ENCODE measurements at regions not wholly inside any gene's neighbourhood (a gene's known extent, or its start where the extent isn't known, plus 50 kb on each side); places are given as distances from the start of the nearest gene placed in this dataset.

DNA sequence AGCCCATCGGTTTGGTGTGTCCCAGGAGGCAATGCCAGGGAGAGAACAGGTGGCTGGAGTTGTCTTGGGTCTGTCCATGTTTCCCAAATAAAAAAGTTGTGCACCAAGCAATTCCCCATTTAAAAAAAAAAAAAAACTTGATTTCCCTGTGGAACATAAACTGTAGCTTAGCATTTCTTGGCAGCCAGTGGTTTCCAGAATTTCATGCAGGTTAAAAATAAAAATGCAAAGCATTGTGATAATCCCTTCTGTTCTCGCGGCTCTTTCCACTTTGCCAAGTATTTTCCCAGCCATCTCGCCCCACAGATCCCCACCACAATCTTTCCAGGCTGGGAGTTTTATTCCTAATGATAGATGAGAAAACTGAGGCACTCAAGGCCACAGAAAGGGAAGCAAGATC is 51.4 kb upstream of the MSX1 start:
- no peak for DNase-seq

DNA sequence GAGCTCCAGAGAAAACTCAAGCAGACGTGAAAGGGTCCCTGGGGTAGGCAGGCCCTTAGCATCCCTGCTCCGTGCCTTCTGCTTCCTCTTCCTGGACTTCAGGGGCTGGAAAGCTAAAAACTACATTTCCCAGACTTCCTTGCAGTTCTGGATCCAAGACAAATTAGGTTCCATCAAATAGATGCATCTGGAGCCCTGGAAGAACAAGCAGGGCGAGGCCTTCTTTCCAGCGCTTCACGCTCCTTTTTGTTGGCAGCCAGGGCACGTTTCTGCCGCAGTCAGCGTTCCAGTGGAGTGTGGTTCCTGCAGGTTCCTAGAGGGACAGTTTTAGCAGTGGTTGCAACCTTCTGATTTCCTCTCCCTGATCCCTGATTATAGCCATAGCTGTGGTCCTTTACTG is 53.6 kb upstream of the MSX1 start:
- no peak for DNase-seq

DNA sequence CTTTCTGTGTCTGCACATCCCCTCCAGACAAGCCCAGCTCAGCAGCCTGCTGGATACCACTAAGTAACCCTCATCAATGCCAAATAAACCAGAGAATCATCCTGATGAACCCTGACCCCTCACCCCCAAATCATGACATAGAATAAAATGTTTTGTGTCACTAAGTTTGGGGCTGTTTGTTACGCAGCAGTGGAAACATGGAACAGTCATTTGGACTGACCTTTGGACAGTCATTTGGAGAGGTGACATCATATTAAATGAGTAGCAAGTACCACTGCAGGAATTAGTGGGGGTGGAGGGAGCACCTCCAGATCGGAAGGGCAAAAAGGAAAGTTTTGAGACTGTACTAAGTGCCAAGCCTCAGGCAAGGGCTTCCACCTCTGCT is 55.6 kb upstream of the MSX1 start:
- no peak for DNase-seq

DNA sequence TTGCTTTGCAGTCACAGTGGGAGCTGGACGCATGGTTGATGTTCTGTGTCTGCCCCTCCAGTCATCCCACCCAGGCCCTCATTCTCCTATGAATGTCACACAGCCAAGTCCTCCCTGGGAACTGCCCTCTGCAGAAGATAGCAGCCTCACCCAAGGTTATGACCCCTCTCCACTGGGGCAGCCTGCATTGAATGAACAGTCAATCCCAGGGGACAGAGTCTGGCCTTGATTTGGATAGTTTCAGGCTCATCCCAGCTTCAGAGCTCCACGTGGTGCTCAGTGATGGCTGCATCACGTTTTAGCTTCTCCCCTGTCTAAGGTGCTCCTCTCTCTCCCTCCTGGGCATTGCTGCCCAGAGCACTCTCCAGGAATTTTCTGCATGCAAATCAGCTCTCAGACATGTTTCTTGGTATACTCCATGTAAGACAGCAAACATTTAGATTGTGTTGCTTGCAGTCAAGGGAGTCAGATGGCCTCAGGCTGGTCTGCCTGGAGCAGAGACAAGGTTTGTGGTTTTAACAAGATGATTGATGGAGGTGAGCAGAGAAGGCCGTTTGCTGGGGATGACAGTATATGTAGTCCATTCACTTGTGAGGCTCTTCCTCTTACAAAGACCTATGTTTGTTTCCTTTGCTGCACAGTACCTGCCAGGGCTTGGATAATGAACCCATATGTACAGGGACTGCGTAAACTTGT is 56.1 kb upstream of the MSX1 start:
- DNase-seq: no peak

DNA sequence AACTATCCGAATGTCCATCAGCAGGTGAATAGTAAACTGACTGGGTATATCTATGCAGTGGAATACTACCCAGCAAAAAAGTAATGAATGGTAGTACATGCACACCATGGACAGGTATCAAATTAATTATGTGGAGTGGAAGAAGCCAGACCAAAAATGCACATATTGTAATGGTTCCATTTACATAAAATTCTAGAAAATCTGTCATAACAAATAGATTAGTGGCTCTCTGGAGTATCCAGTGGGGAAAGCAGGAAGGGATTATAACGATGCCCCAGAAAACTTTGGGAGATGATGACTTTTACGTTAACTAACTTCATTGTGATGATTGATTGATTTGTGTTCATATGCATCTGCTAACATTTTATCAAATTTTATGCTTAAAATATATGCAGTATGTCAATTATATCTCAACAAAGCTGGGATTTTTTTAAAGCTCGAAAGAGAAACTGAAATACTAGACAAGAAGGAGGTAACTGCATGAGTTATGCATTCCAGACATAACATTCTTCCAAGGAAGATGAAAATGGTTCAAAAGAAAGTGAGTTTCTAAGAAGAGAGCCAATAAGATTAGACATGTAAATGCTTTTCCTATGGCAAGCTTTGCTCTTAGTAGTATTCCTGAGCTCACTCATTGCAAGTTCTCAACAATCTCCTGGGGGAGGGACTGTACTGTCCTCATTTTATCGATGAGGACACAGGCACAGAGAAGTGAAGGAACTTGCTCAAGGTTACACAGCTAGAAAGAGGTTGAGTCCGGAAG is 58.6 kb upstream of the MSX1 start:
- DNase-seq: no peak

DNA sequence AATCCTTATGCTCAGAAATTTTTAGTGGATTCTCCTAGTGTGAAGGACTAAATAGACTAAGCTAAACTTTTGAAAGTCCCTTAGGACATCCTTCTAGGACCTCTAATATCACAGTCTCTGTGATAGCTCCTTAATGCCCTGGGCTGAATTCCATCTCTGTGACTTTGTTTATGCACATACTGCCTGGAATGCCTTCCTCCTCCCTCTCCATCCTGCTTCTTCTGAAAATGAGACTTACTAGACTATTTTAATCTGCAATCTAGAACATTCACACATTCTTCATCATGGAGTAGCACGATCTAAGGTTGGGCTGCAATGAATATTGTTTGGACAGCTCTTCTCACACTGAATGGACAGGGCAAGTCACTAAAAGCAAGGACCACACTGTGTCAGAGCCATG is 65.0 kb upstream of the MSX1 start:
- DNase-seq: no peak

DNA sequence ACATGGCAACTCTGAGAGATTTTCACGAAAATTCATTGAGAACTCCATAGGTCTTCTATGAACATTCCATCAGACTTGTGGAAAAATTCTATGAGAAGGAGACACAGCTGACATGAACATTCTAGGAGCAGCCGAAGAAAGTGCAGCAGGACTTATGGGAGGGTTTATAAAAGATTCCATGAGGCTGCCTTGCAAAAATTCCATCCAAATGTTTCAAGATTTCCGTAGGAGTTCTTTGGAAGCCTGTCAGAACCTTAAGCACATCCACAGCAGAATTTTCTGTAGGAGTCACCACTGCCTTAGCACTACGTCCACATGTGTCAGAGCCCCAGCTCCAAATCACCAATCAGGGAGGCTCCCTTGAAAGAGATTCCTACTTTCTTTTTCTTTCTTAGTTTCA is 67.0 kb upstream of the MSX1 start:
- DNase-seq: no peak

DNA sequence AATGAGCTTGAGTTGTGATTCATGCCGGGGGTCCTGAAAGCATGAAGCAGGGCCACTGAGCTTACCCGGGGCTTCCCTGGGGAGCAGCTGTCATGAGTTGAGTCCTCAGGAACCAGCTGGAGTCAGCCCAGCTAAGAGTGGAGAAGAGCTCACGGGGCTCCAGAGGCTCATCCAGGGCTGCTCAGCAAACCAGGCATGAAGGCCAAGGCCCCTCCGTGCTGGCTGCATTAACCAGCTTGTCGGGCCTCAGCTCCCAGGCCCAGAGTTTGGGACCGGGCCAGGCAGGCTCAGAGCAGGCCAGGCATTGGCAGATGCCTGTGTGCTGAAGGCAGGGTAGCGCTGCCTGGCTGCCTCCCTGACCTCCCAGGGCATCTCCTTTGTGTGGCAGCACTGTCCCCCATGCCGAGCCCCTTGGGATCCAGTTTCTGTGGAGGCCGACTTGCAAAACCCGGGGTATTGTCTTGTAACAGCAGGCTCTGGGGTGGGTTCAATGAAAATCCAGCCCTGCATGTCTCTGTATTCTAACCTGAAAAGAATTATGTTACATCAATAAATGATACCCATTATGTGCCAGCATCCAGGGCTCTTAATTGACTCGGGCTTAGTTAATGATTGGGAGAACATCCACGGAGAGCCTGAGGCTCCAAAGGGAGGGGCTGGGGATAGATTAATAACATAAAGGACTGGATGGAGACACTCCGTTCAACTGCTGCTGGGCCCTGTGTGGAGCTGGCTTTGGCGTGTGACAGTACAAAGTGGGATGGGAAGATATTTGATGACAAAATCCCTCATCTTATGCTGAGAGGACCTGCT is 68.0 kb upstream of the MSX1 start:
- DNase-seq: no peak

DNA sequence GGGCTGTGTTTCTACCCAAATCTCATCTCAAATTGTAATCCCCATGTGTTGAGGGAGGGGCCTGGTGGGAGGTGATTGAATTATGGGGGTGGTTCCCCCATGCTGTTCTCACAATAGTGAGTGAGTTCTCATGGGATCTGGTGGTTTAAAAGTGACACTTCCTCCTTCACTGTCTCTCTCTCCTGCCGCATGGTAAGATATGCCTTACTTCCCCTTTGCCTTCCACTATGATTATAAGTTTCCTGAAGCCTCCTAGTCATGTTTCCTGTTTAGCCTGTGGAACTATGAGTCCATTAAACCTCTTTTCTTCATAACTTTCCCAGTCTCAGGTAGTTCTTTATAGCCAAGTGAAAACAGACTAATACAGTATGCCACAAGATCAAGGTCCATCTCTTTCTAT is 70.0 kb upstream of the MSX1 start:
- no peak for DNase-seq

DNA sequence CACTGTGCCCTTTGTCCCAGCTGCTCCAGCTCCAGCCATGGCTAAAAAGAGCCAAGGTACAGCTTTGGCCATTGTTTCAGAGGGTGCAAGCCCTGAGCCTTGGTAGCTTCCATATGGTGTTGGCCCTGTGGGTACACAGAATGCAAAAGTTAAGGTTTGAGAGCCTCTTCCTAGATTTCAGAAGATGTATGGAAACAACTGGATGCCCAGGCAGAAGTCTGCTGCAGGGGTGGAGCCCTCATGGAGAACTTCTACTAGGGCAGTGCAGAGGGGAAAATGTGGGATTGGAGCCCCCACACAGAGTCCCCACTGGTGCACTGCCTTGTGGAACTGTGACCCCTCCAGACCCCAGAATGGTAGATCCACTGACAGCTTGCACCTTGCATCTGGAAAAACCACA is 70.9 kb upstream of the MSX1 start:
- no peak for DNase-seq

DNA sequence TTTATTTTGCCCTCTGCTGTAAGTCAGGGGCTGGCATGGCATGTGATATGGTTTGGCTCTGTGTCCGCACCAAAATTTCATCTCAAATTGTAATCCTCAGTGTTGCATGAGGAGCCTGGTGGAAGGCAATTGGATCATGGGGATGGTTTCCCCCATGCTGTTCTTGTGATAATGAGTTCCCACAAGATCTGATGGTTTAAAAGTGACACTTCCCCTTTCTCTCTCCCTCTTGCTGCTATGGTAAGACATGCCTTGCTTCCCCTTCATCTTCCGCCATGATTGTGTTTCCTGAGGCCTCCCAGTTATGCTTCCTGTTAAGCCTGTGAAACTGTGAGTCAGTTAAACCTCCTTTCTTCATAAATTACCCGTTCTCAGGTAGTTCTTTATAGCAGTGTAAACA is 72.0 kb upstream of the MSX1 start:
- no peak for DNase-seq

DNA sequence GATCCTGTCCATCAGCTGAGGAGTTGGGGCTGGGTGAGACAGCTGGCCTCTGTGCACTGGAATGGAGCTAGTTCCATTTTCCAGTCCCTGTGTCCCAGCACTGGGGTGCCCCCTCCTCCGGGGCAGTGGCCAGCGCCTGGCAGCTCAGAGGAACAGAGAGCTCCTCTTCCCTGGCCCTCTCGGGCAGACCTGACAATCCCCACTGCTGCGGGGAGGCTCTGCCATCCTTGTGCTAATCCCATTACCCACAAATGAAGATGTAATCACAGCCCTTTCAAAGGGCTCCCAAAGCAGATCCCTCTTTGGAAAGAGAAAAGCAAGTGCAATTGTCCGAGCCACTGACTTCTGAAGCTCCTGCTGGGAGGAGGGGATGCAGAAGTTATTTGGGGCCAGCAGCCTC is 75.1 kb upstream of the MSX1 start:
- DNase-seq: no peak

DNA sequence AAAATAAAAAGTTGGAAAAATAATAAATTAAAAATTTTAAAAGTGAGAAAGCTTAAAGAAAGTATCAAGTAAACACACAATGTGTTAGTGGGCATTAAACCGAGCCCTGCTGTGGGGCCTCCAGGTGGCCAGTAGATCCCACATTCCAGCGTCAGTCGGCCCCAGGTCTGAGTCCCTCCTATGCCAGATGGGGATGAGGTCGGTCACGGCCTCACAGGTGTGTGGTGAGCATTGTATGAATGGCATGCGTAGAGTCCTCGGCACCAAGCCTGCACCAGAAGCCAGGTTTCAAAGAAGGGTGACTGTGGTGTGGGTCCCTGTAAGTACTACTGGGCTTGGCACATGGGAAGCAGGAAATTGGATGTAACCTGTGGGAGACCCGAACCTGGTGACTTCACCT is 75.6 kb upstream of the MSX1 start:
- no peak for DNase-seq

DNA sequence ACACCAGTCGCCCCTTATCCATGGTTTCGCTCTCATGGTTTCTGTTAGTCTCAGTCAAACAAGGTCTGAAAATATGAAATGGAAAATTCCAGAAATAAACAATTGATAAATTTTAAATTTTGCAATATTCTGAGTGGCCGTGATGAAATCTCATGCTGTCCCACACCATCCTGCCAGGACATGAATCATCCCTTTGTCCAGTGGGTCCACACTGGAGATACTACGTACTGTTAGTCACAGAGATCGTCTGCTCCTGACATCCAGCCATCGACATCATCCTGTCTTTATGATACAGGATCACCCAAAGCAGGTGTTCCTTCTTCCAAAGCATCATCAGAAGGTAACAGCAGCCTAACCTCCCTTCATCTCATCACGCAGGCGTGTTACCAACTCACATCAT is 76.5 kb upstream of the MSX1 start:
- no peak for DNase-seq

DNA sequence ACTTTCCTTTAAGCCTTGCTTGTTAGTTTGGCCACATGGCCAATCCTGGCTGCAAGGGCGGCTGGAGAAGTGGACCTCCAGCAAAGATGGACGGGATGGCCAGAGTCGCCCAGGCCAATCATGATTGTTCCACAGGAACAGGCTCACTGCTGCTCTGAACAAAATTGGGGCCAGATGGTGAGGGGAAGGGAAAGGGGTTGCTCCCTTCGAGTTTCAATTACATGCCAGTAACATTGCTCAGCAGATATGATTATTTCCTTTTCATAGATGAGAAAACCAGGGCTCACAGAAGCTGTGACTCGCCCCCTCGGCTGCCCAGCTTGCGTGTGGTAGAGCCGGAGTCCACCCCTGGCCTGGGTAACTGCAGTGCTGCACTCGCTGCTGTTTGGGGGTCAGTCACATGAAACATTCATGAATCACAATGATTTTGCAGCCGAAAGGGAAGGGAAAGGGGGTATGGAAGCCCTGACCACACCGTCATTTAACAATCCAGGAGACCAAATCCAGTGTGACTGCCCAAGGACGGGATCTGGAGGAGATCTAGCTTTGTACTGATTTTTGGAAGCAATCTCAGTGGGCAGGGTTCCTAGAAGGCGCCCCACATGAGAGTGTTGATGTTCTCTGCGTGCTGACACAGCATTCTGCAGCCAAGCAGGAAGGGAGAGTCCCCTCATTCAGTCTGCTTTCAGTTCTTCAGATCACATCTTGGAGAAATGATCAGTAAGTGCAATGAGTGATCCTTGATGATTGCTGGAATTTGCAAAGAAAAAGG is 77.3 kb upstream of the MSX1 start:
- no peak for DNase-seq

DNA sequence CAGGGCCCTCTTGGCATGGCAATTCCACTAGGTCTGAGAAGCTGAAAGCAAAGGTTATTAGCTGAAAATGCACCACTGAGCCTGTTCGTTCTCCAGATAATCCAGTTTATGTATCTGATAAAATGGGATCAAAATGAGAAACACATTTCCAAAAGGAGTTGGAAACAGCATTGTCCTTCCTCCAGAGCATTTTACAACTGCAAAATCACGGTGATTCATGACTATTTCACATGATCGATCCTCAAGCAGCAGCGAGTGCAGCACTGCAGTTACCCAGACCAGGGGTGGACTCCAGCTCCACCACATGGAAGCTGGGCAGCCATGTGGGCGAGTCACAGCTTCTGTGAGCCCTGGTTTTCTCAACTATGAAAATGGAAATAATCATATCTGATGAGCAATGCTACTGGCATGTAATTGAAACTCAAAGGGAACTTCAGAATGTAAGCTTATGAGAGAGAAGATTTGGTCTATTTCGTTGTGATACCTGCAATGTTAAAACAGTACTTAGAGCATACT is 78.7 kb upstream of the MSX1 start:
- DNase-seq: no peak

DNA sequence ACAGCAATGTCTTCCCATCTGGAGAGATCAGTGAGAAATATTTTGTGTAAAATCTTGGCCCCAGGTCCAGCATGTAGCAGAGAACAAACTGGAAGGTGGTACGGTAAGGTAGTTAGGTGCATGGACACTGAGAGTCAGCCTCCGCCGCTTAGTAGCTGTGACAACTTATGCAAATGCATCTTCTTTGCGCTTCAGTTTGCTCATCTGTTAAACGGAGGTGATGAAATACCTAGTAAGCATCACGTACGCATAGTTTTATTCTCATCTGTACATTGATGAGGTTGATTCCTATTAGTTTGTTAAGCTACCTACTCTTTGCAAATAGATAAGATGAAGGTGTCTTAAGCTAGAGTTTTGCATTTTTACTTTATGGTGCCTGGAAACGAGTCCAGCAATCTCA is 80.0 kb upstream of the MSX1 start:
- no peak for DNase-seq

DNA sequence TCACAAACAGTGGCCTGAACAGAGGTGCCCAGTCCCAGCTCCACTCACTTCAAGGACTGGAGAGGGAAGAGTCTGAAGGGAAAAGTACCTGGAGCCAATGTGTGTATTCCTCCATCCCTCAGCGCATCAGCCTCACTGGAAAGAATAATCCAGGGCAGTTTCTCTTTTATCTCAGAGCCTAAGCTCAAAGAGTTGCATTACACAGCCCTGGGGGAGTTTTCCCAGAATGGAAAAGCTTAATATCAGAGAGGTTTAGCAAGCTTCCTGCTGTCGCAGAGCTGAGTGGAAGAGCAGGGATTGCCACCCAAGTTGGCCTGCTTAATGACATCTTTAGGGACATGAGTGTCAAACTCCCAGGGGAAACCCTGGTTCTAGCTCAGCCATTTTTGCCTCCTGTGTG is 80.4 kb upstream of the MSX1 start:
- DNase-seq: no peak

DNA sequence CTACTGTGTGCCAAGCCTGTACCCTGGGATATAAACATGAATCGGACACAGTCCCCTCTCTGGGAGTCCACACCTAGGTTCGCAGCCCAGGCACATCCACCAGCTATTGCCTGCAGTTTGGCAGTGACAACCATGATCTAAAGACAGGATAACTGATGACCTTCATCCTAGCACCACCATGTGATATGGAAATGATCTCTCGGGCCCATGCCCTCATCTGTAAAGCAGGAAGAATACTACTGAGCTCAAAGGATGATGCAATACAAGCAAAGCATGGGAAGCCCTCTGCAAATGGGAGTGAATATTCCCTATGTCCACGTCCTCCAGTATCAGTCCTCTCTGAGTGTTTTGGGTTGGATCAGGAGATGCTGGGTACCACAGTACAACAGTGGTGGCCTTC is 80.9 kb upstream of the MSX1 start:
- no peak for DNase-seq

DNA sequence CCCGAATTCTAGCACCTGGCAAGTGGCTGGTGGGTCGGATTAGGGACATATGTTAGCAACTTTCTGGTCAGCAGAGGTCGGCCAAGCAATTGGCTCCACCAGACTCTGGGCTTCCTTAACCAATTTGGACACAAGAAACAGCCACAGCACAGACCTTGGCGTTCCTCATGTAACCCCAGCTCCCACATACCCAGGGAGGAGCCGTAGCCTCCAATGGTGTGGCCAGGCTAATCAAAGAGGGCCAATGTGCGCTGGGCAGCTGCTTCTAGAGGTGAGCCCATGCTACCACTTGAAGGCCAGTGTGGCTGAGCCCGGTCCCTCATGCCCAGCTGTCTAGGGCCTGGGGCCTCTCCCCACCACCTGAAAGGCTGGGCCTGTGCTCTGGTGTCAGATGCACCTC is 82.5 kb upstream of the MSX1 start:
- no peak for DNase-seq

DNA sequence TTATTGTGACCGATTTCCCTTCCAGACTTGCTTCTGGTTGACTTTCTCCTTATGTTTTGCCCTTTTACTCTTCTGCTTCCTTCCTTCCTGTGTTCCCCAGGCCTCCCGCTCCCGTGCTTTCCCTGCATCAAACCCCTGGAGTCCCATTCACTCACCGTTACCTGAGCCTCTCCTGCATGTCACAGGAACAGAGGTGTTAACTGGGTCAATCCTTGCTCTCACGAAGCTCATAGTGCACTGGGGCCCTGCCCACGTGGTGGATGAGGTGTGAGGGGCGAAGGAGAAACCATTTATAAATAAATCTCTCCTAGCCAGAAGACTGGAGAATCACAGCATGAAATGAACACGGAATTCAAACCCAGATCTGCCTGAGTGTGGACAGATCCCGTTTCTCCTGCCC is 83.1 kb upstream of the MSX1 start:
- DNase-seq: no peak

DNA sequence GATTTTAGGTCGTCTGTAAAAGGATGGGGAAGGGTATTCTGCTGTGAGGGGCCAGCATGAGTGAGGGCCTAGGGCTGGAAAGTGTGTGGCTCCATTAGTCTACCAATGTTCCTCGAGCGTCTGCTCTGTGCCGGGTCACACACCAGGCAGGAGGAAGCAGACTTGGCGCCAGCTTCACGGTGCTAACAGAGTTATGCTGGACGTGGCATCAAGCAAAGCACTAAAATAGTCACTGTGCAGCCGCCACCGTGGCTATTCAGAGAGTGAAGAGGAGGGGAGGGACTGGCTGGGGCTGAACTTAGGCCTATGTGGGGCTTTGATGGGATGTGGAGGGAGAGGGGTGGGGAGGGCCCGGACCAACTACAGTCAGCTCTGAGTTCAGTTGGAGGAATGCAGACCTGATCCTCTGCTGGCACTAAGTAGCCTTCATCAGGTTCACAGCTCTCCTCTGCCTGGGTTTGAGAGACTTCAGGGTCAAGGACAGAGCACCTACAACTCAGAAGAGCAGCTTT is 83.9 kb upstream of the MSX1 start:
- no peak for DNase-seq

Data from right kidney (tissue), 1 donor.